ENCODE measurements at regions not wholly inside any gene's neighbourhood (a gene's known extent, or its start where the extent isn't known, plus 50 kb on each side); places are given as distances from the start of the nearest gene placed in this dataset.

DNA sequence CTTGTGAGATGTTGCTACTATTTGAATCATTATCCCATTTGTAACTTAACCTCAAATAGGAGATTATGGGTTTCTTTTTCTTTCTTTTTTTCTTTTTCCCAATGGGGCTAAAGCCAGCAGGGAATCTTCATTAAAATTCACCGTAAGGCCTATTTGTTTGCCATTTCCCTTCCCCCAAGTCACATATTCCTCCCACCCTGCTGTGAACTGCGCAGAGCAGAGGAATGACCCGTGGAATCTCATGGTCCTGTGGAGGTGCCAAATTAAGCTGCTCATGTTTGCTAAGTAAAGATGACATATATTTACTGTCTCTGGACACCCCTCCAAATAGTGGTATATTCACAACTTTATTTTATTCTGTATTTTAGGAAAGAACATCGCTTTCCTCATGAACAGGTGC, 699.3 kb downstream of the RNF144B start:
- TF ChIP-seq, protein P1, sequence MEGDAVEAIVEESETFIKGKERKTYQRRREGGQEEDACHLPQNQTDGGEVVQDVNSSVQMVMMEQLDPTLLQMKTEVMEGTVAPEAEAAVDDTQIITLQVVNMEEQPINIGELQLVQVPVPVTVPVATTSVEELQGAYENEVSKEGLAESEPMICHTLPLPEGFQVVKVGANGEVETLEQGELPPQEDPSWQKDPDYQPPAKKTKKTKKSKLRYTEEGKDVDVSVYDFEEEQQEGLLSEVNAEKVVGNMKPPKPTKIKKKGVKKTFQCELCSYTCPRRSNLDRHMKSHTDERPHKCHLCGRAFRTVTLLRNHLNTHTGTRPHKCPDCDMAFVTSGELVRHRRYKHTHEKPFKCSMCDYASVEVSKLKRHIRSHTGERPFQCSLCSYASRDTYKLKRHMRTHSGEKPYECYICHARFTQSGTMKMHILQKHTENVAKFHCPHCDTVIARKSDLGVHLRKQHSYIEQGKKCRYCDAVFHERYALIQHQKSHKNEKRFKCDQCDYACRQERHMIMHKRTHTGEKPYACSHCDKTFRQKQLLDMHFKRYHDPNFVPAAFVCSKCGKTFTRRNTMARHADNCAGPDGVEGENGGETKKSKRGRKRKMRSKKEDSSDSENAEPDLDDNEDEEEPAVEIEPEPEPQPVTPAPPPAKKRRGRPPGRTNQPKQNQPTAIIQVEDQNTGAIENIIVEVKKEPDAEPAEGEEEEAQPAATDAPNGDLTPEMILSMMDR (IDR thresholded peaks at IDR 0.05) = no peak
- Mint-ChIP-seq H3K36me3 (ENCODE audit: low read depth) (no peaks in the 10 kb centered on the region), H3K27me3 (ENCODE audit: low read depth, poor library complexity) (peaks cover 4% of the 10 kb centered on the region), H3K4me1 (no peaks in the 10 kb centered on the region), H3K27ac (no peak overlapping the region), H3K9me3 (no peaks in the 10 kb centered on the region), H3K4me3 (no peak overlapping the region)
- no peak for DNase-seq

DNA sequence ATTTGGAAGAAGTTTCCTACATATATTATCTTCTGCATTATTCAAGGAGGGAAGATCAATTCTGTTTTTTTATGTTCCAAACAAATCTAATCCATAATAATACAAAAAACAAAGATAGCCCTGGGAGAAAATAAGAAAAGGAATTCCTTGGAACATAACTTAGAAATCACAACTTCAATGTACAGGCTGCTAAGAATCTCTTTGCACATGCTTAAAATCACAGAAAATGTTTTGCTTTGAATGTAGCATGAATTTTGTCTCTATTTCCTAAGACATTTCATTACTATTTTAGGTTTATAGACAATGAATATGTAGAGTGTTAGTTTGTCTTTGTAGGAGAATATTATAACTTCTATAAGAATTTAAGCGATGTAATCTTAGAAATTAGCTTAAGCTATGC, 700.1 kb downstream of the RNF144B start:
- DNase-seq = no peak

DNA sequence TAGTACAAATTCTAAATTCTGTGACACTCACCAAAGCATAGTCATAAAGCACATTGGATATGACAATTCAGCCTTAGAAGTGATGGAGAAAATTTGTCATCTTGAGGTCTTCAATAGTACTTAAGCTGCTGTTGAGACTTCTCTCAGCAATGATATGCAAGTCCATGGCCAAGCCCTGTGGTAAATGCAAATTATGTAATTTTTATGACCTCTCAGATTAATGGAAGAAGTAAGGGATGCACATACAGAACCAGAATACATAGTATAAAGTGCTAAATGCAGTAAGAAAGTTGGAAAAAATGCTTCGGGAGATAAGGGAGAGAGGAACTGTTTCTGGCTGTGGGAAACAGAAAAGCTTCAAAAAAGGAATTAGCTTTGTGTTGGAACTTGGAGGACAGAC, 700.7 kb downstream of the RNF144B start:
- peaks cover 9% of the 10 kb centered on the region for H3K27me3 Mint-ChIP-seq (ENCODE audit: low read depth, poor library complexity)
- no peaks in the 10 kb centered on the region for H3K36me3 Mint-ChIP-seq (ENCODE audit: low read depth)
- DNase-seq = no peak
- TF ChIP-seq, protein P1 (IDR thresholded peaks at IDR 0.05) = no peak
- H3K4me1 Mint-ChIP-seq = no peaks in the 10 kb centered on the region
- no peak overlapping the region for H3K4me3 Mint-ChIP-seq
- H3K27ac Mint-ChIP-seq = no peak overlapping the region
- H3K9me3 Mint-ChIP-seq = no peaks in the 10 kb centered on the region

More for the DNA sequence above, 700.1 kb downstream of the RNF144B start:
- Mint-ChIP-seq H3K4me1 (no peaks in the 10 kb centered on the region), H3K27ac (no peak overlapping the region), H3K9me3 (no peaks in the 10 kb centered on the region), H3K4me3 (no peak overlapping the region), H3K27me3 (ENCODE audit: low read depth, poor library complexity) (peaks cover 9% of the 10 kb centered on the region), H3K36me3 (ENCODE audit: low read depth) (no peaks in the 10 kb centered on the region)
- TF ChIP-seq, protein P1 (IDR thresholded peaks at IDR 0.05) = no peak

DNA sequence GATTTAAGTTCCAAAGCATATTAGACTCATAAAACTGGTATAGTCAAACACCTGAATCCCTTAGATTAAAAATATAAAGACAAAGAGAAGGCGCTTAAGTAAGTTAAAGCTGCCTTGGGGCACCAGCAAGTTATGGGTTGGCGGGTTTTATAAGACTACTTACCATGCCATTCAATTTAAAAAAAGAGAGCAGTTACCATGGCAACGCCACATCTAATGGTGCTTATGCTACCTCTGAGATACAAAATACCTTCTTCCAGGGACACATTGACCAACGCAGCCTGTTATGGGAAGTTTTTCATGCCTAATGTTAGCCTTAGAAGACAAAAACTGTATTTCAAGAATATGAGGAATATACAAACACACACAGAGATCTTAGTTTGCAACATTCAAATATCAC, 713.6 kb downstream of the RNF144B start:
- H3K9me3 Mint-ChIP-seq = peaks cover 38% of the 10 kb centered on the region
- peaks cover 17% of the 10 kb centered on the region for H3K4me1 Mint-ChIP-seq
- H3K36me3 Mint-ChIP-seq (ENCODE audit: low read depth) = no peaks in the 10 kb centered on the region
- H3K27me3 Mint-ChIP-seq (ENCODE audit: low read depth, poor library complexity) = peaks cover under 1% of the 10 kb centered on the region
- TF ChIP-seq, protein P1 (IDR thresholded peaks at IDR 0.05) = no peak
- H3K27ac Mint-ChIP-seq = no peak overlapping the region
- H3K4me3 Mint-ChIP-seq = no peak overlapping the region
- no peak for DNase-seq

DNA sequence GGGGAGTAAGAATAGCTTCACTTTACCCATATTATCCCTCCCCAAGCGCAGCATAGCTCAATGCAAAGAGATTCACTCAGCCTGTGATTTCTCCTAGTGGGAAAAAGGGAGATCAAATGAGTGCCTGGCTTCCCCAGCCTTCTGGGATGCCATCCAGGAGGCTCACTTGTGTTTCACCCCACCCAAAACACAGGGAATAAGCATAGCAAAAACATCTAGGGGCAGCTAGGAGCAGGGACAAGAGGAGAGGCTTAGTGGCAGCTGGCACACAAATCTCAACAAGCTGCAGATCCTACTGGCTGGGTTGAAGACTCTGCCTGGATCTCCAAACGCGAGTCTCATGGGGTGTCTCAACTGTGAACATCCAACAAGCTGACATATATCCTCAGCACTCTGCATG, 715.8 kb downstream of the RNF144B start:
- H3K4me1 Mint-ChIP-seq = peaks cover 17% of the 10 kb centered on the region
- H3K9me3 Mint-ChIP-seq = peaks cover 46% of the 10 kb centered on the region
- H3K27ac Mint-ChIP-seq = peak overlapping the region; percentile 69

DNA sequence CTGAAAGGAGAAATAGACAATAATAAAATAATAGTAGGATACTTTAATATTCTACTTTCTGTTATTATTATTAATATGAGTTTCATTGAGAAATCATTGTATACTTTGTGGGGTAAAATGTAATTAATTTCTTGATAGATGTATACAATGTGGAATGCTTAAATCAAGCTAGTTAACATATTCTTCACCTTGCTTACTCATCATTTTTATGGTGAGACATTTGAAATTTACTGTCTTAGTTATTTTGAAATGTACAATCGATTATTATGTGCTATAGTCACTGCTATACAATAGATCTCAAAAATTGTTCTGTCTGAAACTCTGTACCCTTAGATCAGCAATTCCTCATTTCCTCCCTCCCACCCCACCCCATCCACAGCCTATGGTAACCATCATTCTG, 720.3 kb downstream of the RNF144B start:
- Mint-ChIP-seq H3K4me3 (no peak overlapping the region), H3K4me1 (peaks cover 14% of the 10 kb centered on the region), H3K27me3 (ENCODE audit: low read depth, poor library complexity) (peaks cover 3% of the 10 kb centered on the region), H3K27ac (no peak overlapping the region), H3K9me3 (peaks cover 40% of the 10 kb centered on the region), H3K36me3 (ENCODE audit: low read depth) (no peaks in the 10 kb centered on the region)
- DNase-seq = no peak
- TF ChIP-seq, protein P1 (IDR thresholded peaks at IDR 0.05) = no peak

More for the DNA sequence above, 715.8 kb downstream of the RNF144B start:
- peak overlapping the region; percentile 40 for H3K4me3 Mint-ChIP-seq
- peaks cover 3% of the 10 kb centered on the region for H3K27me3 Mint-ChIP-seq (ENCODE audit: low read depth, poor library complexity)
- TF ChIP-seq, protein P1 (IDR thresholded peaks at IDR 0.05) = no peak
- DNase-seq = no peak
- no peaks in the 10 kb centered on the region for H3K36me3 Mint-ChIP-seq (ENCODE audit: low read depth)

All from nephron progenitor cell (in vitro differentiated cells).